ENCODE measurements at regions not wholly inside any gene's neighbourhood (a gene's known extent, or its start where the extent isn't known, plus 50 kb on each side); places are given as distances from the start of the nearest gene placed in this dataset.
"Not testable (repeated sequence)": the region's sequence is repeated elsewhere in the genome, so short reads cannot be mapped to it uniquely, and the experiment has no call there.

DNA sequence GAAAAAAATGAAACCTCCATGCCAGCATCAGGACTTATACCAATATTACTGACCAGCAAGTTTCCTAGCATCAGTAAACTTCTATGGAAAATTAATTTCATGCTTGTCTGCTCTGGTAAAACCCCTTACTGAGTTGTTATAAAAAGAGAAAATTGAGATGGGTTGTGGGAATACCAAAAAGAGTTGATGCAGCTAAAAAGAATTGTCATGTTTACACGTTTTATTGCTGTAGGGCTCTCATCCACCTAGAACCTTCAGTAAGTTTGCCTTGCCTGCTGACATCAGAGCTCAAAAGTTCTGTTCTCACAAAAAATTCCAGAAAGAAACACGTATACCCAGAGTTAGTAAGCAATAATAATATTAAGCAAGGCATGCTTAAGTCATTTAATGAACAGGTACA lies 641.3 kb upstream of the ZNF385D start:
- TF ChIP-seq, protein P1, sequence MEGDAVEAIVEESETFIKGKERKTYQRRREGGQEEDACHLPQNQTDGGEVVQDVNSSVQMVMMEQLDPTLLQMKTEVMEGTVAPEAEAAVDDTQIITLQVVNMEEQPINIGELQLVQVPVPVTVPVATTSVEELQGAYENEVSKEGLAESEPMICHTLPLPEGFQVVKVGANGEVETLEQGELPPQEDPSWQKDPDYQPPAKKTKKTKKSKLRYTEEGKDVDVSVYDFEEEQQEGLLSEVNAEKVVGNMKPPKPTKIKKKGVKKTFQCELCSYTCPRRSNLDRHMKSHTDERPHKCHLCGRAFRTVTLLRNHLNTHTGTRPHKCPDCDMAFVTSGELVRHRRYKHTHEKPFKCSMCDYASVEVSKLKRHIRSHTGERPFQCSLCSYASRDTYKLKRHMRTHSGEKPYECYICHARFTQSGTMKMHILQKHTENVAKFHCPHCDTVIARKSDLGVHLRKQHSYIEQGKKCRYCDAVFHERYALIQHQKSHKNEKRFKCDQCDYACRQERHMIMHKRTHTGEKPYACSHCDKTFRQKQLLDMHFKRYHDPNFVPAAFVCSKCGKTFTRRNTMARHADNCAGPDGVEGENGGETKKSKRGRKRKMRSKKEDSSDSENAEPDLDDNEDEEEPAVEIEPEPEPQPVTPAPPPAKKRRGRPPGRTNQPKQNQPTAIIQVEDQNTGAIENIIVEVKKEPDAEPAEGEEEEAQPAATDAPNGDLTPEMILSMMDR (conservative IDR thresholded peaks at IDR 0.05) = no peak
- no peak overlapping the region for H3K27ac ChIP-seq

DNA sequence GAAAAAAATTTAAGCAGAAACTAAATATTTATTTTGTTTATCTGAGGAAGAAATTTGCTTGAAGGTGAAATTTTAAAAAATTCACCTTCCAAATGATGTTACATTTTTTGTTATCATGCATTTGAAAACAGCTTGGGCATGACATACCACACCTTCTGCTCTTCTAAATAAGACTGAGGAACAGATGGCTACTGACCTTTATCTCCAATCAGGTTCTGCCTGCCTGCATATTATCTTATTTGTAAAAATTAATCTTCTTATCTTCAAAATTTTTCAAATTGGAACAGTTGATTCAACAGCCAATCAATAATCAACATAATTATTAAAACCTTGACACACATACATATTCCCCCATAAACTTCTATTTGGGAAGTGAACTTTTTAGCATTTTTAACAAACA lies 641.8 kb upstream of the ZNF385D start:
- TF ChIP-seq, protein P1 (conservative IDR thresholded peaks at IDR 0.05) = no peak
- H3K27ac ChIP-seq = no peak overlapping the region

DNA sequence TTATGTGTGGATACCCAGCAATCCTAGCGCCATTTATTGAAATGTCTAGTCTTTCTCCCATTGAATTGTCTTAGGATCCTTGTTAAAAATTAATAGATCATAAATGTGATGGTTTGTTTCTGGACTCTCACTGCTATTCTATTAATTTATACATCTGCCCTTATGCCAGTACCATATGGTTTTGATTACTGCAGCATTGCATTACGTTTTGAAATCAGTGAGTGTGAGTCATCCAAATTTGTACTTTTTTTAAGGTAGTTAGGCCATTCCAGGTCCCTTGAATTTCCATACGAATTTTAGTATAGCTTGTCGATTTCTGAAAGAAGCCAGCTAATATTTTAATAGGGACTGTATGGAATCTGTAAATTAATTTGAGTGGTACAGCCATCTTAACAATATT lies 648.6 kb upstream of the ZNF385D start:
- H3K27ac ChIP-seq = no peak overlapping the region
- TF ChIP-seq, protein P1 (conservative IDR thresholded peaks at IDR 0.05) = no peak

DNA sequence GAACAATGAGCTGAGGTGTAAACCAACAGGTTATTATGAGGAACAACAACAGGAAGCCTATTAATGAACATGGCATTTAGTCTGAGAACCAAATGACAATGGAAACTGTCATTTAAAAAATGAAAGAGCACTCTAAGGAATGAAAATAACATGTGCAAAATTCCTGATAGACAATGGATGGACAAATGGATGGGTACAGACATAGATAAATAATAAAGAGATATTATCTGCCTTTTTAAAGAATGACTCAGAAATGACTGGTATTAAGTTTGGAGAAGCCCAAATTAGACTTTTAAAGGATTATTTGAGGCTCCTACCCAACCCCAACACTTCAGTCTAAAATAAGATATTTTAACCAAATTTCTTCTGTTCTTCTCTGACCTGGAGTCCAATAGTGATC lies 650.5 kb upstream of the ZNF385D start:
- H3K27ac ChIP-seq = no peak overlapping the region
- TF ChIP-seq, protein P1 (conservative IDR thresholded peaks at IDR 0.05) = no peak

DNA sequence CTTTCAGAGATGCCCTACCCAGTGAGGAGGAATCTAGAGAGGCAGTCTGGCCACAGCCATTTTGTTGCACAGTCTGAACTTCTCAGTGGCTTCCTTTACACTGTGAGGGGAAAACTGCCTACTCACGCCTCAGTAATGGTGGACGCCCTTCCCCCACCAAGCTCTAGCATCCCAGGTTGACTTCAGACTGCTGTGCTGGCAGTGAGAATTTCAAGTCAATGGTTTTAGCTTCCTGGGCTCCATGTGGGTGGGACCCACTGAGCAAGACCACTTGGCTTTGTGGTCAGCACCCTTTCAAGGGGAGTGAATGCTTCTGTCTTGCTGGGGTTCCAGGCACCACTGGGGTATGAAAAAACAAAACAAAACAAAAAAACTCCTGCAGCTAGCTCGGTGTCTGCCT lies 663.2 kb upstream of the ZNF385D start:
- TF ChIP-seq, protein P1 (conservative IDR thresholded peaks at IDR 0.05) = no peak
- no peak overlapping the region for H3K27ac ChIP-seq

DNA sequence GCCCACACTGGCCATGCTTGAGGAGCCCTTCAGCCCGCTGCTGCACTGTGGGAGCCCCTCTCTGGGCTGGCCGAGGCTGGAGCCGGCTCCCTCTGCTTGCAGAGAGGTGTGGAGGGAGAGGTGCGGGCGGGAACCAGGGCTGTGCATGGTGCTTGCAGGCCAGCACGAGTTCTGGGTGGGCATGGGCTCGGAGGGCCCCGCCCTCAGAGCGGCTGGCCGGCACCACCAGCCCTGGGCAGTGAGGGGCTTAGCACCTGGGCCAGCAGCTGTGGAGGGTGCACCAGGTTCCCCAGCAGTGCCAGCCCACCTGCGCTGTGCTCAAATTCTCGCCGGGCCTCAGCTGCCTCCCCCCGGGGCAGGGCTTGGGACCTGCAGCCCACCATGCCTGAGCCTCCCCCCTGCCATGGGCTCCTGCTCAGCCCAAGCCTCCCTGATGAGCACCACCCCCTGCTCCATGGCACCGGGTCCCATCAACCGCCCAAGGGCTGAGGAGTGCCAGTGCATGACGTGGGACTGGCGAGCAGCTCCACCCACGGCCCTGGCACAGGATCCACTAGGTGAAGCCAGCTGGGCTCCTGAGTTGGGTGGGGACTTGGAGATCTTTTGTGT lies 665.9 kb upstream of the ZNF385D start:
- not testable (repeated sequence) for H3K27ac ChIP-seq

DNA sequence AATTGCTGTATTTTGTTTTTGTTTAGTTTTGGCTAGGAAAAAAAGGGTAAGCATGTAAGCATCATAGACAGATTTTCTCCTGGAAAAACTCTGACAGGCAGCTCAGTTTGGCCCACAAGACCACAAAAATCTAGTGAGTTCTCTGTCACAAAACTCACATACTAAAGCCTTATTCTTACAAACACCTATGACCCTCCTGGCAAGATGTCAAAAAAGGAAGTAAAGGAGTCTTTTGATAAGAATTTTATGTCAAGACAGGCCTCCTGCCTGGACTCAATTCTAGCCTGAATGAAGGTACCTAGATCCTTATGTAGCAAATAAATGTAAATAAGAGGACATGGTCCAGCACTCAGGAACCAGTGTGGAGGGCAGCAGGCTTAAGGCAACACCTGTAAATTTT lies 668.3 kb upstream of the ZNF385D start:
- TF ChIP-seq, protein P1 (conservative IDR thresholded peaks at IDR 0.05) = no peak
- no peak overlapping the region for H3K27ac ChIP-seq

DNA sequence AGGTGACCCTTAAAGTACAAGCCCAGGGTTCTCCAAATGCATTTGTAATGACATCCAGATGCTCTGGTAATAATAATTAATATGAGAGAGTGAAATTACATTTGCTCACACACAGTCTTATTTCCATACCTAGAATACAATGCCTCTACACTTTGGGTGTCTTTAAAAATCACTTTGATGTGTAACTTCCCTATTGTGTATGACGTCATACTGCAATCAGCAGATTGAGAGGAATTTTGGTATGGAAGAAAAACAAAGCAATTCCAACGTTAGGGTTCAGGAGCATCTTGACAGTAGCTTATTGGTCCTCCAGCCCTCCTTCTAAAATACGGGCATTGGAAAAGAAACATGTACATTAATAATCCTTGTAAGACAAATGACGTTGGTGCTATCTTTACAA lies 670.6 kb upstream of the ZNF385D start:
- H3K27ac ChIP-seq = no peak overlapping the region
- TF ChIP-seq, protein P1 (conservative IDR thresholded peaks at IDR 0.05) = no peak
